Activated naive CD4-positive, alpha-beta T cell treated with anti-CD3 and anti-CD28 coated beads, Interleukin-2, amount 10 ng/mL, durations not matched to agents 7 days and 5 days (primary cell): ENCODE measurements at regions not wholly inside any gene's neighbourhood (a gene's known extent, or its start where the extent isn't known, plus 50 kb on each side); places are given as distances from the start of the nearest gene placed in this dataset.

Experiments used
- CTCF ChIA-PET: fragments of 350-600 bp; sonication (Branson Sonifier 250); formaldehyde crosslinking; loops from one replicate; lab custom pipeline; 2021; ENCODE audit warnings: antibody characterized with exemption; lab: Charles Lee
- DNase-seq: peaks from one replicate; pipeline ENCODE4 v3.0.0-alpha.2; 2020
- H3K27ac Mint-ChIP-seq: one replicate; pipeline ENCODE4 v1.8.0; 2021; ENCODE audit warnings: mild to moderate bottlenecking, moderate library complexity, mixed read lengths
- H3K27me3 Mint-ChIP-seq: one replicate; pipeline ENCODE4 v1.8.0; 2021; ENCODE audit warnings: mild to moderate bottlenecking, mixed read lengths
- H3K36me3 Mint-ChIP-seq: one replicate; pipeline ENCODE4 v1.8.0; 2021; ENCODE audit warnings: mixed read lengths
- H3K4me1 Mint-ChIP-seq: one replicate; pipeline ENCODE4 v1.8.0; 2021; ENCODE audit warnings: mixed read lengths
- H3K4me3 Mint-ChIP-seq: one replicate; pipeline ENCODE4 v1.8.0; 2021; ENCODE audit warnings: mild to moderate bottlenecking, moderate library complexity, mixed read lengths
- H3K9me3 Mint-ChIP-seq: one replicate; pipeline ENCODE4 v1.8.0; 2021; ENCODE audit warnings: mixed read lengths

GRCh38 chr11:115765803-115766239 is 261.6 kb upstream of the CADM1 start:
- Mint-ChIP-seq H3K4me1 (no peaks in the 10 kb centered on the region), H3K27me3 (peaks cover 11% of the 10 kb centered on the region), H3K4me3 (no peak overlapping the region), H3K27ac (no peak overlapping the region), H3K36me3 (no peaks in the 10 kb centered on the region), H3K9me3 (no peaks in the 10 kb centered on the region)
- no peak for DNase-seq
- CTCF ChIA-PET: no interaction called here

- no peaks in the 10 kb centered on the region for H3K36me3 Mint-ChIP-seq
- H3K9me3 Mint-ChIP-seq: no peaks in the 10 kb centered on the region
- no peak overlapping the region for H3K27ac Mint-ChIP-seq
- CTCF ChIA-PET: no interaction called here
- no peaks in the 10 kb centered on the region for H3K4me1 Mint-ChIP-seq
- H3K27me3 Mint-ChIP-seq: peaks cover 28% of the 10 kb centered on the region
- H3K4me3 Mint-ChIP-seq: no peak overlapping the region
- no peak for DNase-seq
These were observed 260.0 kb upstream of the CADM1 start for GRCh38 chr11:115764176-115764575.

GRCh38 chr11:115761817-115762216 is 257.6 kb upstream of the CADM1 start:
- no peaks in the 10 kb centered on the region for H3K9me3 Mint-ChIP-seq
- no peak for DNase-seq

GRCh38 chr11:115761348-115761747 is 257.1 kb upstream of the CADM1 start:
- H3K27ac Mint-ChIP-seq: no peak overlapping the region
- H3K9me3 Mint-ChIP-seq: no peaks in the 10 kb centered on the region
- H3K36me3 Mint-ChIP-seq: no peaks in the 10 kb centered on the region
- CTCF ChIA-PET: no interaction called here
- H3K4me1 Mint-ChIP-seq: no peaks in the 10 kb centered on the region
- DNase-seq: no peak
- peaks cover 35% of the 10 kb centered on the region for H3K27me3 Mint-ChIP-seq
- H3K4me3 Mint-ChIP-seq: no peak overlapping the region

More at GRCh38 chr11:115761817-115762216, 257.6 kb upstream of the CADM1 start:
- Mint-ChIP-seq H3K27ac (no peak overlapping the region), H3K4me3 (no peak overlapping the region), H3K4me1 (no peaks in the 10 kb centered on the region), H3K27me3 (peaks cover 35% of the 10 kb centered on the region), H3K36me3 (no peaks in the 10 kb centered on the region)
- CTCF ChIA-PET: no interaction called here

- no peaks in the 10 kb centered on the region for H3K9me3 Mint-ChIP-seq
- H3K4me3 Mint-ChIP-seq: no peak overlapping the region
- H3K27me3 Mint-ChIP-seq: peaks cover 35% of the 10 kb centered on the region
- H3K36me3 Mint-ChIP-seq: no peaks in the 10 kb centered on the region
- no peaks in the 10 kb centered on the region for H3K4me1 Mint-ChIP-seq
- H3K27ac Mint-ChIP-seq: no peak overlapping the region
- CTCF ChIA-PET: no interaction called here
- no peak for DNase-seq
These were observed 256.5 kb upstream of the CADM1 start for GRCh38 chr11:115760461-115761320.

GRCh38 chr11:115759622-115760460 is 255.6 kb upstream of the CADM1 start:
- no peak overlapping the region for H3K4me3 Mint-ChIP-seq
- H3K27ac Mint-ChIP-seq: no peak overlapping the region
- DNase-seq: no peak
- no peaks in the 10 kb centered on the region for H3K4me1 Mint-ChIP-seq
- CTCF ChIA-PET: no interaction called here
- H3K27me3 Mint-ChIP-seq: peaks cover 35% of the 10 kb centered on the region
- H3K36me3 Mint-ChIP-seq: no peaks in the 10 kb centered on the region
- no peaks in the 10 kb centered on the region for H3K9me3 Mint-ChIP-seq

GRCh38 chr11:115758011-115758410 is 253.8 kb upstream of the CADM1 start:
- Mint-ChIP-seq H3K27me3 (peaks cover 35% of the 10 kb centered on the region), H3K9me3 (no peaks in the 10 kb centered on the region), H3K4me1 (no peaks in the 10 kb centered on the region), H3K4me3 (no peak overlapping the region), H3K36me3 (no peaks in the 10 kb centered on the region), H3K27ac (no peak overlapping the region)
- DNase-seq: no peak
- CTCF ChIA-PET: no interaction called here

GRCh38 chr11:115751243-115752015 is 247.2 kb upstream of the CADM1 start:
- CTCF ChIA-PET: no interaction called here

GRCh38 chr11:115745610-115746512 is 241.6 kb upstream of the CADM1 start:
- Mint-ChIP-seq H3K27ac (no peak overlapping the region), H3K9me3 (peaks cover 2% of the 10 kb centered on the region), H3K4me3 (no peak overlapping the region), H3K36me3 (no peaks in the 10 kb centered on the region), H3K4me1 (no peaks in the 10 kb centered on the region), H3K27me3 (no peaks in the 10 kb centered on the region)
- CTCF ChIA-PET: no interaction called here
- DNase-seq: no peak

More at GRCh38 chr11:115751243-115752015, 247.2 kb upstream of the CADM1 start:
- no peak for DNase-seq
- Mint-ChIP-seq H3K36me3 (no peaks in the 10 kb centered on the region), H3K27ac (no peak overlapping the region), H3K27me3 (no peaks in the 10 kb centered on the region), H3K4me3 (no peak overlapping the region), H3K9me3 (no peaks in the 10 kb centered on the region), H3K4me1 (no peaks in the 10 kb centered on the region)

GRCh38 chr11:115745066-115745465 is 240.9 kb upstream of the CADM1 start:
- CTCF ChIA-PET: no interaction called here
- Mint-ChIP-seq H3K9me3 (peaks cover 2% of the 10 kb centered on the region), H3K36me3 (no peaks in the 10 kb centered on the region), H3K4me1 (no peaks in the 10 kb centered on the region), H3K4me3 (no peak overlapping the region), H3K27me3 (no peaks in the 10 kb centered on the region), H3K27ac (no peak overlapping the region)
- no peak for DNase-seq

- no peaks in the 10 kb centered on the region for H3K27me3 Mint-ChIP-seq
- H3K27ac Mint-ChIP-seq: no peak overlapping the region
- no peaks in the 10 kb centered on the region for H3K36me3 Mint-ChIP-seq
- H3K9me3 Mint-ChIP-seq: peaks cover 2% of the 10 kb centered on the region
- no peak overlapping the region for H3K4me3 Mint-ChIP-seq
- no peak for DNase-seq
- CTCF ChIA-PET: no interaction called here
- no peaks in the 10 kb centered on the region for H3K4me1 Mint-ChIP-seq
These were observed 239.5 kb upstream of the CADM1 start for GRCh38 chr11:115743719-115744118.

GRCh38 chr11:115741376-115742107 is 237.3 kb upstream of the CADM1 start:
- Mint-ChIP-seq H3K4me3 (no peak overlapping the region), H3K4me1 (no peaks in the 10 kb centered on the region), H3K36me3 (no peaks in the 10 kb centered on the region), H3K9me3 (peaks cover 2% of the 10 kb centered on the region), H3K27me3 (no peaks in the 10 kb centered on the region), H3K27ac (no peak overlapping the region)
- no peak for DNase-seq
- CTCF ChIA-PET: no interaction called here

- Mint-ChIP-seq H3K36me3 (no peaks in the 10 kb centered on the region), H3K27me3 (no peaks in the 10 kb centered on the region), H3K4me1 (no peaks in the 10 kb centered on the region), H3K4me3 (no peak overlapping the region), H3K9me3 (peaks cover 2% of the 10 kb centered on the region), H3K27ac (no peak overlapping the region)
- DNase-seq: no peak
- CTCF ChIA-PET: no interaction called here
These were observed 236.1 kb upstream of the CADM1 start for GRCh38 chr11:115740324-115740723.
